NB4 (cell line): ENCODE measurements at regions not wholly inside any gene's neighbourhood (a gene's known extent, or its start where the extent isn't known, plus 50 kb on each side); places are given as distances from the start of the nearest gene placed in this dataset.

Experiments used
- POLR2A ChIP-seq: IDR thresholded peaks from 2 replicates; pipeline ENCODE4 v1.6.1; 2011; ENCODE audit warnings: mild to moderate bottlenecking; ENCODE audit not compliant: insufficient read length; ENCODE audit errors: extremely low read depth
- TF ChIP-seq, protein P1 (sequence below): IDR thresholded peaks from one replicate; pipeline ENCODE4 v1.5.1; 2012; ENCODE audit warnings: low read depth, low read length

GRCh38 chr2:83953697-83954096 lies 505.4 kb downstream of the SUCLG1 start:
- TF ChIP-seq, protein P1, sequence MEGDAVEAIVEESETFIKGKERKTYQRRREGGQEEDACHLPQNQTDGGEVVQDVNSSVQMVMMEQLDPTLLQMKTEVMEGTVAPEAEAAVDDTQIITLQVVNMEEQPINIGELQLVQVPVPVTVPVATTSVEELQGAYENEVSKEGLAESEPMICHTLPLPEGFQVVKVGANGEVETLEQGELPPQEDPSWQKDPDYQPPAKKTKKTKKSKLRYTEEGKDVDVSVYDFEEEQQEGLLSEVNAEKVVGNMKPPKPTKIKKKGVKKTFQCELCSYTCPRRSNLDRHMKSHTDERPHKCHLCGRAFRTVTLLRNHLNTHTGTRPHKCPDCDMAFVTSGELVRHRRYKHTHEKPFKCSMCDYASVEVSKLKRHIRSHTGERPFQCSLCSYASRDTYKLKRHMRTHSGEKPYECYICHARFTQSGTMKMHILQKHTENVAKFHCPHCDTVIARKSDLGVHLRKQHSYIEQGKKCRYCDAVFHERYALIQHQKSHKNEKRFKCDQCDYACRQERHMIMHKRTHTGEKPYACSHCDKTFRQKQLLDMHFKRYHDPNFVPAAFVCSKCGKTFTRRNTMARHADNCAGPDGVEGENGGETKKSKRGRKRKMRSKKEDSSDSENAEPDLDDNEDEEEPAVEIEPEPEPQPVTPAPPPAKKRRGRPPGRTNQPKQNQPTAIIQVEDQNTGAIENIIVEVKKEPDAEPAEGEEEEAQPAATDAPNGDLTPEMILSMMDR, result no peak
- TF ChIP-seq POLR2A, result no peak
